AG09319 (cell line): ENCODE measurements at regions not wholly inside any gene's neighbourhood (a gene's known extent, or its start where the extent isn't known, plus 50 kb on each side); places are given as distances from the start of the nearest gene placed in this dataset.

Source experiments
- DNase-seq: peaks from one replicate; pipeline ENCODE4 v3.0.0-alpha.2; 2010; ENCODE audit warnings: low read depth; ENCODE audit errors: extremely low read depth
- CTCF ChIP-seq: IDR thresholded peaks from 2 replicates; pipeline ENCODE4 v1.5.1; 2011; ENCODE audit warnings: low read depth, mild to moderate bottlenecking, inconsistent platforms, low read length, moderate library complexity

- no peak for TF ChIP-seq CTCF
- no peak for DNase-seq
Measured at GRCh38 chr10:8305876-8306652, 251.6 kb downstream of the GATA3 start.

- no peak for TF ChIP-seq CTCF
- no peak for DNase-seq
Measured at GRCh38 chr10:8306685-8307364, 252.3 kb downstream of the GATA3 start.

GRCh38 chr10:8310930-8311329, 256.4 kb downstream of the GATA3 start:
- no peak for DNase-seq
- TF ChIP-seq CTCF = no peak

- DNase-seq = no peak
- no peak for TF ChIP-seq CTCF
Measured at GRCh38 chr10:8311526-8312070, 257.1 kb downstream of the GATA3 start.

- DNase-seq = no peak
- TF ChIP-seq CTCF = no peak
Measured at GRCh38 chr10:8312079-8312478, 257.6 kb downstream of the GATA3 start.

GRCh38 chr10:8312781-8313180, 258.3 kb downstream of the GATA3 start:
- DNase-seq = no peak
- no peak for TF ChIP-seq CTCF

- DNase-seq = no peak
- no peak for TF ChIP-seq CTCF
Measured at GRCh38 chr10:8314486-8314885, 260.0 kb downstream of the GATA3 start.
